ENCODE measurements at regions not wholly inside any gene's neighbourhood (a gene's known extent, or its start where the extent isn't known, plus 50 kb on each side); places are given as distances from the start of the nearest gene placed in this dataset.

DNA sequence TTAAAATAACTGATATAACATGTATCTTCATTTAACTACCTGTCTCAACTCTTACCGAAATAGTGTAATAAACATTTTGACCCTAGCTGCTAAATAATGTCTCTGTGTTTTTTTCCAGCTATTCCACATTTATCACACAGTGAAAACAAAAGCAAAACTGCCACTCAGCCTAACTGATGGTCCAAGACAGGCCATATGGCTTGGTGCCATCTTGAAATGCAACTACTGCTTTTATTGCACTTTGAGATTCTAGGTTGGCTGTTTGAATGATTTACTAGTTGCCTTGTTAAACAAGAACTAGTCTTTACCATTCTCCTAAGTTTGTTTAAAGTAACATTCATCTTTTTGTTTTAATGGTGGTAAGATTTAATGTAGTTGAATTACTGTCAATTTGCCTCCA lies 739.8 kb downstream of the TFAP2A start:
- H3K4me3 ChIP-seq (ENCODE audit: low read depth, low read length): no peak overlapping the region
- TF ChIP-seq, protein P1, sequence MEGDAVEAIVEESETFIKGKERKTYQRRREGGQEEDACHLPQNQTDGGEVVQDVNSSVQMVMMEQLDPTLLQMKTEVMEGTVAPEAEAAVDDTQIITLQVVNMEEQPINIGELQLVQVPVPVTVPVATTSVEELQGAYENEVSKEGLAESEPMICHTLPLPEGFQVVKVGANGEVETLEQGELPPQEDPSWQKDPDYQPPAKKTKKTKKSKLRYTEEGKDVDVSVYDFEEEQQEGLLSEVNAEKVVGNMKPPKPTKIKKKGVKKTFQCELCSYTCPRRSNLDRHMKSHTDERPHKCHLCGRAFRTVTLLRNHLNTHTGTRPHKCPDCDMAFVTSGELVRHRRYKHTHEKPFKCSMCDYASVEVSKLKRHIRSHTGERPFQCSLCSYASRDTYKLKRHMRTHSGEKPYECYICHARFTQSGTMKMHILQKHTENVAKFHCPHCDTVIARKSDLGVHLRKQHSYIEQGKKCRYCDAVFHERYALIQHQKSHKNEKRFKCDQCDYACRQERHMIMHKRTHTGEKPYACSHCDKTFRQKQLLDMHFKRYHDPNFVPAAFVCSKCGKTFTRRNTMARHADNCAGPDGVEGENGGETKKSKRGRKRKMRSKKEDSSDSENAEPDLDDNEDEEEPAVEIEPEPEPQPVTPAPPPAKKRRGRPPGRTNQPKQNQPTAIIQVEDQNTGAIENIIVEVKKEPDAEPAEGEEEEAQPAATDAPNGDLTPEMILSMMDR (IDR thresholded peaks at IDR 0.05; ENCODE audit: low read depth, low read length): no peak
- ChIA-PET POLR2A (no interaction called here), CTCF (no interaction called here)
- DNase-seq (ENCODE audit: low read depth, low spot score): no peak
- no peak overlapping the region for H3K27ac ChIP-seq (ENCODE audit: low read depth, low read length)
- no peaks in the 10 kb centered on the region for H3K9me3 ChIP-seq (ENCODE audit: control insufficient read depth, insufficient read depth, low read length)
- no peaks in the 10 kb centered on the region for H3K27me3 ChIP-seq (ENCODE audit: control insufficient read depth, insufficient read depth, low read length)

DNA sequence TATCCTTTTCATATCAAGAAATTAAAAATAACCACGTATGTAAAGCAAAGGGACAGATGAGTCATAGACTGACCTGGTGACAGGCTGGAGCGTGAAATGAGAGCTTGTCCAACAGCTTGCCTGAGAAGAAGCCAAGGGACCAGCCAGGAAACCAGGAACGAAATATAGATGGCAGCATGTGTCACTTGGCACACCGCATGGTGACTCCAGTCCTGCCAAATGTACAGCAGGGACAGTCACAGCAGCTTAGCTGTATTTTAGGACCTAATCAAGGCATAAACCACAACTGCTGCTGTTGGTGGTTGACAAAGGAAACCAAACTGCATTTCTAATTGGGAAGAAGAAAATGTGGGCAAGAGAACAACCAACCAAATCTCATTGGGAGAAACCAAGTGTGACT lies 755.0 kb downstream of the TFAP2A start:
- TF ChIP-seq, protein P1 (IDR thresholded peaks at IDR 0.05; ENCODE audit: low read depth, low read length): no peak
- no peak overlapping the region for H3K4me3 ChIP-seq (ENCODE audit: low read depth, low read length)
- H3K27me3 ChIP-seq (ENCODE audit: control insufficient read depth, insufficient read depth, low read length): no peaks in the 10 kb centered on the region
- no peak for DNase-seq (ENCODE audit: low read depth, low spot score)
- no peaks in the 10 kb centered on the region for H3K9me3 ChIP-seq (ENCODE audit: control insufficient read depth, insufficient read depth, low read length)
- ChIA-PET POLR2A (no interaction called here), CTCF (no interaction called here)
- no peak overlapping the region for H3K27ac ChIP-seq (ENCODE audit: low read depth, low read length)

DNA sequence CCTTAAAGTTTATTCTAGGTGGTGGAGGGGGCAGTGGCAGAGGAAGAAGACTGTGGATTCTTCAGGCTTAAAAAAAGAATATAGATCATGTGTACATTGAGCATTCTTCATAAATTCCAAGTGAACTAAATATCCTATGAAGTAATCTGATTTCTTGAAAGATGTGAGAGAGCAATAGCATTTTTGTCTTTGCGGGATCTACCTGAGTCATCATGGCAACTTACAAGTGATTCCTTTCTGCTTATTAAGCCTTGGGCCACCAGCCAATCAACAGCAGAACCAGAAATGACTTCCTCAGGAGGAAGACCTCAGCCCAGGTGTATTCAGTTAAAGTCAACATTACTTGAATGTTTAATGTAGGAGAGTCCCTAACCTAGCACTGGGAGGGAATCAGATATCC lies 756.9 kb downstream of the TFAP2A start:
- CTCF ChIA-PET: interaction anchor here (0.7 kb wide), 1 partner anchor 279 kb away, joined by 4 read pairs; no protein-coding TSS in a partner anchor

DNA sequence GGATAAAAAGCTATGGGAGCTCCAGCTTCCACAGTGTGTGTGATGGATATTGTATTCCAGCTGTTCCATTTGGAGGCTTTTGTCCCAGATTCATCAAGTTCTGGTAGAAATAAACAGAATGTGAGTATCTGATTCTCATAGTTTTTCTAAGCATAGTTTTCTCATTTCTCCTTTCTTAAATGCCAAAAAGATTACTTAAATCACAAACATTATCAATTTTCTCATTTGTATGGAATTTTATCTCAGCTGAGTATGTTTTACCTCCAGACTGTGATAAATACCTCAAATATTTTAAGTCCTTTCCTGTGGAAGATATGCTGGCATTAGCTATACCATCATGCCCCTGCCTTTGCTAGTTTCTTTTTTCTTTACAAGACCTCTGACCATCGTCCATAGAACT lies 767.3 kb downstream of the TFAP2A start:
- no peak overlapping the region for H3K4me3 ChIP-seq (ENCODE audit: low read depth, low read length)
- CTCF ChIA-PET: no interaction called here
- peak; percentile 32 for DNase-seq (ENCODE audit: low read depth, low spot score)
- TF ChIP-seq, protein P1 (IDR thresholded peaks at IDR 0.05; ENCODE audit: low read depth, low read length): no peak
- no peaks in the 10 kb centered on the region for H3K27me3 ChIP-seq (ENCODE audit: control insufficient read depth, insufficient read depth, low read length)
- H3K9me3 ChIP-seq (ENCODE audit: control insufficient read depth, insufficient read depth, low read length): no peaks in the 10 kb centered on the region
- H3K27ac ChIP-seq (ENCODE audit: low read depth, low read length): no peak overlapping the region
- POLR2A ChIA-PET: interaction anchor here (0.6 to 1.2 kb wide), 2 partner anchors 166 to 243 kb away, joined by 3 to 10 read pairs; no protein-coding TSS in a partner anchor

More for the DNA sequence above, 756.9 kb downstream of the TFAP2A start:
- no peaks in the 10 kb centered on the region for H3K27me3 ChIP-seq (ENCODE audit: control insufficient read depth, insufficient read depth, low read length)
- TF ChIP-seq, protein P1 (IDR thresholded peaks at IDR 0.05; ENCODE audit: low read depth, low read length): no peak
- no peak overlapping the region for H3K4me3 ChIP-seq (ENCODE audit: low read depth, low read length)
- peak; percentile 46 for DNase-seq (ENCODE audit: low read depth, low spot score)
- H3K27ac ChIP-seq (ENCODE audit: low read depth, low read length): no peak overlapping the region
- POLR2A ChIA-PET: interaction anchor here (0.7 kb wide), 1 partner anchor 757 kb away, joined by 3 read pairs; no protein-coding TSS in a partner anchor
- 0 out of 2 replicates have a peak, but pooled peaks cover 1% of the 10 kb centered on the region for H3K9me3 ChIP-seq (ENCODE audit: control insufficient read depth, insufficient read depth, low read length)

DNA sequence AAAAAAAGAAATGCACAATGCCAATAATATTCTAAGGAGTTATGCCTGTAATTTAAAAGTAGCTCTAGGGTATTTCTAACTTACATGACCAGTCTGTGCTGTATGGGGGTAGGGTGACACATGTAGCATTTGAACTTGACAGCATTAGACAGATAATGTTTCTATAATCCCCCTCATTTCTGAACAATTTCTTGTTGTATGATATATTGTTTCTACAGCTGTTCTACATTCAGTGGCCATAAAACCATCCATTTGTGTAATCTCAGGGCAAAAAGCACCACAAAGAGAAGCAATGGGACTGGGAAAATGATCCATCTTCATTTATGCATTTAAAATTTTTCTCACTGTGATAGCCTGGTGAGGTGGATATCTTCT lies 767.8 kb downstream of the TFAP2A start:
- ChIA-PET CTCF (interaction anchor here (0.7 to 1.2 kb wide), 2 partner anchors 257 to 782 kb away, joined by 3 to 4 read pairs; no protein-coding TSS in a partner anchor), POLR2A (interaction anchor here (1.2 kb wide), 1 partner anchor 165 kb away, joined by 3 read pairs; no protein-coding TSS in a partner anchor)
- Histone ChIP-seq H3K27me3 (ENCODE audit: control insufficient read depth, insufficient read depth, low read length) (no peaks in the 10 kb centered on the region), H3K9me3 (ENCODE audit: control insufficient read depth, insufficient read depth, low read length) (no peaks in the 10 kb centered on the region), H3K27ac (ENCODE audit: low read depth, low read length) (no peak overlapping the region), H3K4me3 (ENCODE audit: low read depth, low read length) (no peak overlapping the region)
- no peak for DNase-seq (ENCODE audit: low read depth, low spot score)
- TF ChIP-seq, protein P1 (IDR thresholded peaks at IDR 0.05; ENCODE audit: low read depth, low read length): no peak
